Large intestine (tissue), 3 donors: ENCODE measurements at regions not wholly inside any gene's neighbourhood (a gene's known extent, or its start where the extent isn't known, plus 50 kb on each side); places are given as distances from the start of the nearest gene placed in this dataset.

Source experiments
- DNase-seq, 2 donors: peaks; one replicate each; pipeline versions ENCODE4 v3.0.0 to v3.0.0-alpha.2; 2013
- H3K27ac ChIP-seq: one replicate; pipeline ENCODE4 v1.5.1; 2013; ENCODE audit warnings: low read length
- H3K27me3 ChIP-seq: 2 replicates; pipeline ENCODE4 v1.6.1; 2013; ENCODE audit warnings: low read length; ENCODE audit not compliant: control insufficient read depth, insufficient read depth
- H3K36me3 ChIP-seq: 2 replicates; pipeline ENCODE4 v1.6.1; 2013; ENCODE audit warnings: low read length; ENCODE audit not compliant: control insufficient read depth, insufficient read depth
- H3K4me1 ChIP-seq: one replicate; pipeline ENCODE4 v1.6.1; 2013; ENCODE audit warnings: low read length; ENCODE audit not compliant: control insufficient read depth, insufficient read depth
- H3K4me3 ChIP-seq: one replicate; pipeline ENCODE4 v1.5.1; 2013; ENCODE audit warnings: low read length
- H3K9me3 ChIP-seq: one replicate; pipeline ENCODE4 v1.6.1; 2013; ENCODE audit warnings: mild to moderate bottlenecking, low read depth, low read length, moderate library complexity; ENCODE audit not compliant: control insufficient read depth
- WGBS: methylation state at CpG from one replicate; pipeline ENCODE4 v1.1.5; 2013; ENCODE audit warnings: low lambda C conversion rate; ENCODE audit not compliant: insufficient coverage; 5-methylcytosine and 5-hydroxymethylcytosine counted together

GRCh38 chr14:51806026-51807023, 54.1 kb upstream of the GNG2 start:
- WGBS, result 100% methylated on average over 2 of the region's 6 CpGs
- no peaks in the 10 kb centered on the region for H3K4me1 ChIP-seq
- peaks cover 3% of the 10 kb centered on the region for H3K9me3 ChIP-seq
- H3K27me3 ChIP-seq, result no peaks in the 10 kb centered on the region
- no peak overlapping the region for H3K27ac ChIP-seq
- H3K36me3 ChIP-seq, result no peaks in the 10 kb centered on the region
- DNase-seq, result no peak
- no peak overlapping the region for H3K4me3 ChIP-seq

- H3K27me3 ChIP-seq, result no peaks in the 10 kb centered on the region
- no peak for DNase-seq
- H3K4me1 ChIP-seq, result no peaks in the 10 kb centered on the region
- no peak overlapping the region for H3K4me3 ChIP-seq
- H3K9me3 ChIP-seq, result peaks cover 3% of the 10 kb centered on the region
- no peaks in the 10 kb centered on the region for H3K36me3 ChIP-seq
- no CpG with 5 or more reads among the region's 6 CpGs for WGBS
- H3K27ac ChIP-seq, result no peak overlapping the region
Measured at GRCh38 chr14:51807356-51807755, 53.1 kb upstream of the GNG2 start.
